MM.1S (cell line): ENCODE measurements at regions not wholly inside any gene's neighbourhood (a gene's known extent, or its start where the extent isn't known, plus 50 kb on each side); places are given as distances from the start of the nearest gene placed in this dataset.

Experiments
- CTCF ChIP-seq: fragments of 300-600 bp; sonication (generic); IDR thresholded peaks from 2 replicates; pipeline ENCODE4 v1.5.1; 2016; ENCODE audit warnings: antibody characterized with exemption, low read length, mixed read lengths
- EZH2 ChIP-seq: fragments of 300-600 bp; sonication (generic); optimal IDR thresholded peaks from 2 replicates; pipeline ENCODE3; 2017; ENCODE audit warnings: low read depth, mild to moderate bottlenecking, antibody characterized with exemption, low read length, mixed read lengths
- EZH2phosphoT487 ChIP-seq: fragments of 300-600 bp; sonication (generic); IDR thresholded peaks from 2 replicates; pipeline ENCODE4 v1.6.1; 2018; ENCODE audit warnings: antibody characterized with exemption, low read length

- no peak for TF ChIP-seq CTCF
- no peak for TF ChIP-seq EZH2
- no peak for TF ChIP-seq EZH2phosphoT487
Measured at GRCh38 chr3:80676866-80677265, 909.1 kb upstream of the ROBO1 start.
